NAMALWA (cell line): ENCODE measurements at regions not wholly inside any gene's neighbourhood (a gene's known extent, or its start where the extent isn't known, plus 50 kb on each side); places are given as distances from the start of the nearest gene placed in this dataset.
"Not testable (repeated sequence)": the region's sequence is repeated elsewhere in the genome, so short reads cannot be mapped to it uniquely, and the experiment has no call there.

Experiments used
- DNase-seq: peaks from one replicate; pipeline ENCODE4 v3.0.0-alpha.2; 2015; ENCODE audit warnings: low spot score

- no peak for DNase-seq
Observed at GRCh38 chr15:59830873-59831272, 141.8 kb upstream of the BNIP2 start.

- no peak for DNase-seq
Observed at GRCh38 chr15:59830098-59830497, 141.0 kb upstream of the BNIP2 start.

DNA sequence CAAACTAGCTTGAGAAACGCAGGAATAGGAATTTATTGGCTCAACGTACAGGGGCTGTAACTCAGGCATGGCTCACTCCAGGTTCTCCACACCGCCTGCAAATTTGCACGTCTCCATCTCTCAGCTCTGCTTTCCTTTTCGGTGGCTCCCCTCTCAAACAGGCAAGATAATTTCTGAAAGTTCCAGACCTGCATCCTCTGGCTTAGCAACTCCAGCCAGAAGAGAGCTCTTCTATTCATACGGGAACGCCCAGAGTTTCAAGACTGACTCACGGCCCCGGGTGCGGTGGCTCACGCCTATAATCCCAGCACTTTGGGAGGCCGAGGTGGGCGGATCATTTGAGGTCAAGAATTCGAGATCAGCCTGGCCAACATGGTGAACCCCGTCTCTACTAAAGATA is 139.7 kb upstream of the BNIP2 start:
- no peak for DNase-seq

DNA sequence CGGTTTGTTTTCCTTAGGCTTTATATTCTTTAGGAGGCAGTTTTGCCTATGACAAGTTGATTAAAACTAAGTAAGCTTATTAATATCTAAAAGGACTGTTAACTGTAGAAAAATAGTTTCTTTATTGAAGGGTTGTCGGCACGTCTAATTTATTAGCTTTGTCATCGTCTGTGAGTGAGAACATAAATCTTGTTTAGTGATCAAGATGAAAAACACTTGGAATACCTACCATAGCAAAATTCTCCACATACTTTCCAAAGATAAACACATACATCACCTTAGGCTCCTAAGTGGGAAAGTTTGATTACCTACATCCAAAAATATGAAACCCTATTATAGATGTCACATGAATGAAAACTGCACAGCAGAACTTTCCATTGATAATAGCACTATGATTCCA is 139.1 kb upstream of the BNIP2 start:
- no peak for DNase-seq

DNA sequence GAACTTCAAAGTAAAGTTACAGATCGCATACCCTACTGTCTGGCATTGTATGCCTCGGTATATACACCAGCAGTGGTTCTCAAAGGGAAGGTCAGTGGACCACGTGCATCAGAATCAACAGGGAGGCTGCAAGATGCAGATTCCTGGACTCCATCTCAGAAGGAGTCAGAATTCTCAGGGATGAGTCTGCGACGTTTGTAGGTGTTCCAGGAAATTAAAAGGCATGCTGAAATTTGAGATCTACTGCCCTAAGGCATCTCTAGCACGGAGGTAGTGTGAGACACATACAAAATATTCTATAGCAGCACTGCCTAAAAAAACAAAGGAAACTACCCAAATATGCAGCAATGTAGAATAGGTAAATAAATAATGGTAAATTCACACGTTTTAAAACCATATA is 136.8 kb upstream of the BNIP2 start:
- DNase-seq, result no peak

GRCh38 chr15:59821286-59821685 is 132.2 kb upstream of the BNIP2 start:
- no peak for DNase-seq

DNA sequence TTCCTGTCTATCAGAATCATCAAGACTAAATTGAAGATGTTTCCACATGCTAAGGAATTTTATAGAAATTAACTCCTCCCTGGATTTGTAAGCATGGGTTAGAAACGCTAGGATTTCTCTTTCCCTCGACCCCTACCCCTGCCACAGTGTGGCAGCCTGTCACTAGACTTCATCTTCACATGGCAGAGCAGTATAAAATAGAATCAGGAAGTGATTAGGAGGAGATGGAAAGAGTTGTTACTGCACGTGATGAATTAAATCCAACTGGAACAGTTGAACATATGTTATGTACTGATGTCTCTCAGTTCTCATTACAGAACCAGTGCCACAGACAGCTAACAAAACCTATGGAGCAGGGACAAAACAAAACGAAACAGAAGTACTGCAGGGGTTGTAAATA is 130.0 kb upstream of the BNIP2 start:
- no peak for DNase-seq

- DNase-seq, result no peak
Observed at GRCh38 chr15:59818336-59818735, 129.2 kb upstream of the BNIP2 start.

DNA sequence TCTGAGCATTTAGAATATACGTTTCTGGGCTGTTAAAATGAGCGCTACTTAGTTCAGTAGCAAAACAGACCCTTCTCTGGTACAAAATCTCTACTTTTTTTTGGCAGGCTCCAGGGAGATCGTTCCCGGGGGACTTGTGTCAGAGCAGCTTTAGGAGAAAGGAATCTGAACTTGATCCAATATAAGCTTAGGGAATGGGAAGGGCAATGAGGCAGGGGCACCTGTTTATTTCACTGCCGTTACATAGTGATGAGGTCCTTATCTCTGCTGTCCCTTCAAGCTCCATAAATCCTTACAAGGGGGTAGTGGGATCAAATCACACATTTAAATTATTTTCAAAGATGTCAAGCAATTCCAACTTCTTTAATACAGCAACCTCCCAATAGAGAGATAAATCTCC is 128.7 kb upstream of the BNIP2 start:
- no peak for DNase-seq

GRCh38 chr15:59817053-59817452 is 127.9 kb upstream of the BNIP2 start:
- no peak for DNase-seq

GRCh38 chr15:59814409-59814808 is 125.3 kb upstream of the BNIP2 start:
- DNase-seq, result no peak

DNA sequence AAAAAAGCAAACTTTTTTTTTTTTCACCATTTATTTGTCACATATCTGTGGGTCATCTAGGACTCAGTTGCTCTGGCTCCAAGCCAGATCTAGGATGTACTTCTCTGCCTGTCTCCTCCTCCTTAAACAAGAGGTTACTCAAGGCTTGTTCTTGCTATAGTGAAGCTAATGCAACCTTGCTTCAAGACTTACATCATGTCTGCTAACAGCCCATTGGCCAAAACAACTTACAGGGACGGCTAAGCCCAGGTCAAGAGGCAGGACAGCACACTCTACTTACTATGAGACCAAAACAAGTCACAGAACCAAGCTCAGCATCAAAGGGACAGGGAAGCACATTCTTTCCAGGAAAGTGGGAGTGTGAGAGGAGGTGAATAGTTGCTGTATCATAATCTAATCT is 123.8 kb upstream of the BNIP2 start:
- DNase-seq, result no peak

DNA sequence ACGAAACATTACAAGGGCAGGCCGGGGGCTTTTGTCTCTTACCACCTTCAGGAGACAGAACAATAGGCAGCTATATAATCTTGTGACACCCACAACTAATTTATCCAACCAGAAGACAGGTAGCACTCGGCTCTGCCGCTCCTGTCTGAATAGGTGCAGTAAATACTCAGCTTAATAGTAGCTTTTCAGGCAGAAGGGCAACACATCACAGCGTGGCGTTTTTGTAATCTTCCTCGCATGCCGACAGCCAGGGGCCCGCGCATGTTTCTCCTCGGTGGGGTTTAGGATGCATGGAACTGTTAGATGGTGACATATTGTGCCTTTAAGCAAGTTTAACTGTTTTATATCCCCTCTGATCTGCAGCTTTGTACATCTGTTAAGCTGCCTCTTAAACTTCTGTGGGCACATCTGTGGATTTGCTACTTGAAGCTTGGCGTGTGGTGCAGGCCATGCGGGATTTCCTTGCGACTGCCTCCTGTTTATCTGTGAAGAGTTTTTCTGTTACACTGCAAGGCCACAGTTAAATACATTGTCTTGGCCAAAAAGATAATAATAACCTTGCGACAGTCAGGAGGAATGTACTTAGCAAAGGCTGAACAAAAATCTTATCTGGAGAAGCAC is 123.2 kb upstream of the BNIP2 start:
- no peak for DNase-seq

DNA sequence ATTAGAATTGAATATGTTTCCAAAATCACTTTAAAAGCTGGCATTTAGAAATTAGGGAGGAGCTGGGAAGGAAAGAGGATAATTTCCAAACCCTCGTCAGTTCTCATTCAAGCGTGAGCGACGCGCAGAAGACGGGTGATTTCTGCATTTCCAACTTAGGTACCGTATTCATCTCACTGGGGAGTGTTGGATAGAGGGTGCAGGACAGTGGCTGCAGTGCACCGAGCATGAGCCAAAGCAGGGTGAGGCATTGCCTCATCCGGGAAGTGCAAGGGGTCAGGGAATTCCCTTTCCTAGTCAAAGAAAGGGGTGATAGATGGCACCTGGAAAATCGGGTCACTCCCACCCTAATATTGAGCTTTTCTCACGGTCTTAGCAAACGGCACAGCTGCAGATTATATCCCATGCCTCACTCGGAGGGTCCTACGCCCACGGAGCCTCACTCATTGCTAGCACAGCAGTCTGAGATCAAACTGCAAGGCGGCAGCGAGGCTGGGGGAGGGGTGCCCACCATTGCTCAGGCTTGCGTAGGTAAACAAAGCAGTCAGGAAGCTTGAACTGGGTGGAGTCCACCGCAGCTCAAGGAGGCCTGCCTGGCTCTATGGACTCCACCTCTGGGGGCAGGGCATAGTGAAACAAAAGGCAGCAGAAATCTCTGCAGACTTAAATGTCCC is 114.3 kb upstream of the BNIP2 start:
- not testable (repeated sequence) for DNase-seq

DNA sequence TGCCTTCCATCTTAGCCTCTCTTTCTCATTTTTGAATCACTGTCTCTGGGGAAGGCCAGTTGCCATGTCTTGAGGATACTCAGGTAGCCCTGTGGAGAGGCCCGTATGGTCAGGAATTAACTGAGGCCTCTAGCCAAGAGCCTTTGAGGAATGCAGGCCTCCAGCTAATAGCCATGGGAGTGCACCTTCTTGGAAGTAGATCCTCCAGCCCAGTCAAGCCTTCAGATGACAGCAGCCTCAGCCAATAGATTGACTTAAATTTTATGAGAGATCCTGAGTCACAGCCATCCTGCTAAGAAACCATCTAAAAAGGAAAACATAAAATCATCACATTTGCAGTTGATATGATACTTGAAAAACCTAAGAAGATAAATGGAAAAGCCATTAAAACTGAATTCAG is 112.5 kb upstream of the BNIP2 start:
- no peak for DNase-seq

DNA sequence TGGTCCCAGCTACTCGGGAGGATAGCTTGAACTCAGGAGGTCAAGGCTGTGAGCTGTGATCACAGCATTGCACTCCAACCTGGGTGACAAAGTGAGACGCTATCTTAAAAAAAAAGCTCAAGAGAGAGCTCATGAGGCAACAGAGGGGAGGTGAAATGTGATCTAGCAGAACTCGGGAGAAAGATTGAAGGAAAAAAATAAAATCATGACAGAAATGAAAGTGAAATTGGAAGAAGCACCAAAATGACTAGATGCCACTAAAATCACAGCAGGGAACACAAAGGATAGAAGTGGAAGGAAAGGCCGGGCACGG is 109.4 kb upstream of the BNIP2 start:
- DNase-seq, result no peak

- DNase-seq, result no peak
Observed at GRCh38 chr15:59797756-59798604, 108.9 kb upstream of the BNIP2 start.

- no peak for DNase-seq
Observed at GRCh38 chr15:59794229-59794886, 105.2 kb upstream of the BNIP2 start.

- no peak for DNase-seq
Observed at GRCh38 chr15:59792359-59792758, 103.2 kb upstream of the BNIP2 start.

- DNase-seq, result no peak
Observed at GRCh38 chr15:59791755-59792154, 102.6 kb upstream of the BNIP2 start.

- no peak for DNase-seq
Observed at GRCh38 chr15:59791079-59791478, 102.0 kb upstream of the BNIP2 start.

DNA sequence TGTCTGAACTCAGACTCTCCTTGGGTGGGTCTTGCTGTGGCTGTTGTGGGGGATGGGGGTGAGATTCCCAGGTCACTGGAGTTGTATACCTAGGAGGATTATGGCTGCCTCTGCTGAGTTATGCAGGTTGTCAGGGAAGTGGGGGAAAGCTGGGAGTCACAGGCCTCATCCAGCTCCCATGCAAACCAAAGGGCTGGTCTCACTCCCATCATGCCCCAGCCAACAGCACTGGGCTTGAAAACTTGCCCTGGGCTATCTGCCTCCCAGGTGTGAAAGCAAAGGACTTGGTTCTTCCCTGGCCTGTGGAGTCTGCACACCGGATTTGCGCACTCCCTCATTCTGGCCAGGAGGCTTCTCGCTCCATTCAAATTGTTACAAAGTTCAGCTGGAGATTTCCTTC is 97.3 kb upstream of the BNIP2 start:
- not testable (repeated sequence) for DNase-seq

- not testable (repeated sequence) for DNase-seq
Observed at GRCh38 chr15:59785981-59786380, 96.9 kb upstream of the BNIP2 start.
